ENCODE measurements at regions not wholly inside any gene's neighbourhood (a gene's known extent, or its start where the extent isn't known, plus 50 kb on each side); places are given as distances from the start of the nearest gene placed in this dataset.
A peak's percentile ranks its signal among the peaks of the same experiment; 100 is the strongest.

DNA sequence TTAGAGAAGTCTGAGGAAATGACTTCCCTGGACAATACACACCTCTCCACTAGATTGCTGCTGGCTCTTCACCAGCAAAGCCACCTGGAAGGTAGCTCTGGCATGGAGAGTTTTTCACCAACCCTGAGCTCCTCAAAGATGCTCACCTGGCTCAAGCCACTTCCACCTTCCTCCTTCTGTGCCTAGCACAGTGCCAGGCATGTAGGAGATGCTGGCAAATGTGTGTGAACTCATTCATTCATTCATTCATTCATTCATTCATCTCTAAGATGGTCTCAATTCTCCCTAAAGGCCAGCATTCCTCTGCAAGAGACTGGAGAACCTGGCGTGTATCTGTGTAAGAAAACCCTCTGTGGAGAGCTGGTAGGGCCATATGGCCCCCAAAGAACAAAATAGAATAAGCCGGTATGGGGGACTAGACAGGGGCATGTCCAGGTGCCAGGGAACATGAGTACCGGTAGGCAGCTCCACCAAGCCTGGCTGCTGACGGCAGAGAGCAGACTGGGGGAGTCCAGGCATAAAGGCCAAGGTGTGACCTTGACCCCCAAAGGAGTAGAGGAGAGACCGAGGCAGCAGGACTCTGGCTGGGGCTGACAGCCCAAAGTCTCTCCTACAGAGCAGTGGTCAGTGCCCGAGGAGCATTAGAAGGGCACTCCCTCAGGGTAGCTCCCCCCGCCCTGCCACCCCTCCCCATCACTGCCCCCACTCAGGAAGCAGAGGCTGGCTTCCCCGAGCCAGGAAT lies 132.2 kb upstream of the TNRC6C start:
- H3K36me3 ChIP-seq (ENCODE audit: control insufficient read depth in 2 of 2, insufficient read depth in 1 of 2, low read length in 2 of 2): no peaks in the 10 kb centered on the region
- H3K9me3 ChIP-seq (ENCODE audit: control insufficient read depth, insufficient read depth, low read depth, low read length): no peaks in the 10 kb centered on the region
- H3K27ac ChIP-seq (ENCODE audit: extremely low read depth, low read depth, low read length): no peak overlapping the region
- ChIA-PET POLR2A (no interaction called here), CTCF (interaction anchor here (0.6 to 1.4 kb wide), 2 partner anchors 187 to 258 kb away, joined by 3 read pairs; no protein-coding TSS in a partner anchor)
- H3K4me3 ChIP-seq (ENCODE audit: low read depth, low read length): no peak overlapping the region
- TF ChIP-seq, protein P1, sequence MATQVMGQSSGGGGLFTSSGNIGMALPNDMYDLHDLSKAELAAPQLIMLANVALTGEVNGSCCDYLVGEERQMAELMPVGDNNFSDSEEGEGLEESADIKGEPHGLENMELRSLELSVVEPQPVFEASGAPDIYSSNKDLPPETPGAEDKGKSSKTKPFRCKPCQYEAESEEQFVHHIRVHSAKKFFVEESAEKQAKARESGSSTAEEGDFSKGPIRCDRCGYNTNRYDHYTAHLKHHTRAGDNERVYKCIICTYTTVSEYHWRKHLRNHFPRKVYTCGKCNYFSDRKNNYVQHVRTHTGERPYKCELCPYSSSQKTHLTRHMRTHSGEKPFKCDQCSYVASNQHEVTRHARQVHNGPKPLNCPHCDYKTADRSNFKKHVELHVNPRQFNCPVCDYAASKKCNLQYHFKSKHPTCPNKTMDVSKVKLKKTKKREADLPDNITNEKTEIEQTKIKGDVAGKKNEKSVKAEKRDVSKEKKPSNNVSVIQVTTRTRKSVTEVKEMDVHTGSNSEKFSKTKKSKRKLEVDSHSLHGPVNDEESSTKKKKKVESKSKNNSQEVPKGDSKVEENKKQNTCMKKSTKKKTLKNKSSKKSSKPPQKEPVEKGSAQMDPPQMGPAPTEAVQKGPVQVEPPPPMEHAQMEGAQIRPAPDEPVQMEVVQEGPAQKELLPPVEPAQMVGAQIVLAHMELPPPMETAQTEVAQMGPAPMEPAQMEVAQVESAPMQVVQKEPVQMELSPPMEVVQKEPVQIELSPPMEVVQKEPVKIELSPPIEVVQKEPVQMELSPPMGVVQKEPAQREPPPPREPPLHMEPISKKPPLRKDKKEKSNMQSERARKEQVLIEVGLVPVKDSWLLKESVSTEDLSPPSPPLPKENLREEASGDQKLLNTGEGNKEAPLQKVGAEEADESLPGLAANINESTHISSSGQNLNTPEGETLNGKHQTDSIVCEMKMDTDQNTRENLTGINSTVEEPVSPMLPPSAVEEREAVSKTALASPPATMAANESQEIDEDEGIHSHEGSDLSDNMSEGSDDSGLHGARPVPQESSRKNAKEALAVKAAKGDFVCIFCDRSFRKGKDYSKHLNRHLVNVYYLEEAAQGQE (tag by site-specific recombination; IDR thresholded peaks at IDR 0.05): no peak
- TF ChIP-seq, protein P2, sequence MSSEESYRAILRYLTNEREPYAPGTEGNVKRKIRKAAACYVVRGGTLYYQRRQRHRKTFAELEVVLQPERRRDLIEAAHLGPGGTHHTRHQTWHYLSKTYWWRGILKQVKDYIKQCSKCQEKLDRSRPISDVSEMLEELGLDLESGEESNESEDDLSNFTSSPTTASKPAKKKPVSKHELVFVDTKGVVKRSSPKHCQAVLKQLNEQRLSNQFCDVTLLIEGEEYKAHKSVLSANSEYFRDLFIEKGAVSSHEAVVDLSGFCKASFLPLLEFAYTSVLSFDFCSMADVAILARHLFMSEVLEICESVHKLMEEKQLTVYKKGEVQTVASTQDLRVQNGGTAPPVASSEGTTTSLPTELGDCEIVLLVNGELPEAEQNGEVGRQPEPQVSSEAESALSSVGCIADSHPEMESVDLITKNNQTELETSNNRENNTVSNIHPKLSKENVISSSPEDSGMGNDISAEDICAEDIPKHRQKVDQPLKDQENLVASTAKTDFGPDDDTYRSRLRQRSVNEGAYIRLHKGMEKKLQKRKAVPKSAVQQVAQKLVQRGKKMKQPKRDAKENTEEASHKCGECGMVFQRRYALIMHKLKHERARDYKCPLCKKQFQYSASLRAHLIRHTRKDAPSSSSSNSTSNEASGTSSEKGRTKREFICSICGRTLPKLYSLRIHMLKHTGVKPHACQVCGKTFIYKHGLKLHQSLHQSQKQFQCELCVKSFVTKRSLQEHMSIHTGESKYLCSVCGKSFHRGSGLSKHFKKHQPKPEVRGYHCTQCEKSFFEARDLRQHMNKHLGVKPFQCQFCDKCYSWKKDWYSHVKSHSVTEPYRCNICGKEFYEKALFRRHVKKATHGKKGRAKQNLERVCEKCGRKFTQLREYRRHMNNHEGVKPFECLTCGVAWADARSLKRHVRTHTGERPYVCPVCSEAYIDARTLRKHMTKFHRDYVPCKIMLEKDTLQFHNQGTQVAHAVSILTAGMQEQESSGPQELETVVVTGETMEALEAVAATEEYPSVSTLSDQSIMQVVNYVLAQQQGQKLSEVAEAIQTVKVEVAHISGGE (tag by site-specific recombination; conservative IDR thresholded peaks at IDR 0.05; ENCODE audit: low read depth): no peak
- TF ChIP-seq ZNF24 (tag by site-specific recombination; IDR thresholded peaks at IDR 0.05) (0 out of 2 replicates have a peak, but pooled peaks have one; percentile 41), ZNF112 (tag by site-specific recombination; IDR thresholded peaks at IDR 0.05) (no peak)
- 0 out of 2 replicates have a peak, but pooled peaks cover 5% of the 10 kb centered on the region for H3K4me1 ChIP-seq (ENCODE audit: control insufficient read depth, insufficient read depth, low read length)

DNA sequence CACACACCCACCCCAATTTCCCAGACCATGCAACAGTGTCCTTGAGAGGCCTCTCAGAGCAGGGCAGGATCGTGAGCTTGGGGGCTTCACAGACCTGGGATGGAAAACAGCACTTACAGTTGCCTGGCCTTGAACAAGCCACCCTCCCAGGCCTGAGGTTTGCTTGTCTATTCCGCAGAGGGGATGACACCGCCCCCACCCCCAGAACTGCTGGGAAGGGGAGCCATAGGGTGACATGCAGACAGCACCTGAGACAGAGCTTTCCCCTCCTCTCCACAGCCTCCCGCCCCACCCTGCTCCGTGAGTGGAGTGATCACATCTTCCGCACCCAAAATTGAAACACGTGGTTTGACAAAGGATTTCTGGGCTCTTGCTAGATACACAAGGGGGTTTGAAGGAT lies 131.5 kb upstream of the TNRC6C start:
- no peaks in the 10 kb centered on the region for H3K36me3 ChIP-seq (ENCODE audit: control insufficient read depth in 2 of 2, insufficient read depth in 1 of 2, low read length in 2 of 2)
- H3K4me3 ChIP-seq (ENCODE audit: low read depth, low read length): no peak overlapping the region
- POLR2A ChIA-PET: interaction anchor here (1.6 kb wide), 1 partner anchor 131 kb away, joined by 4 read pairs; the partner anchor contains the start of gene TNRC6C
- CTCF ChIA-PET: interaction anchor here (0.6 kb wide), 1 partner anchor 89 kb away, joined by 8 read pairs; no protein-coding TSS in a partner anchor
- H3K4me1 ChIP-seq (ENCODE audit: control insufficient read depth, insufficient read depth, low read length): 0 out of 2 replicates have a peak, but pooled peaks cover 5% of the 10 kb centered on the region
- TF ChIP-seq, protein P3, sequence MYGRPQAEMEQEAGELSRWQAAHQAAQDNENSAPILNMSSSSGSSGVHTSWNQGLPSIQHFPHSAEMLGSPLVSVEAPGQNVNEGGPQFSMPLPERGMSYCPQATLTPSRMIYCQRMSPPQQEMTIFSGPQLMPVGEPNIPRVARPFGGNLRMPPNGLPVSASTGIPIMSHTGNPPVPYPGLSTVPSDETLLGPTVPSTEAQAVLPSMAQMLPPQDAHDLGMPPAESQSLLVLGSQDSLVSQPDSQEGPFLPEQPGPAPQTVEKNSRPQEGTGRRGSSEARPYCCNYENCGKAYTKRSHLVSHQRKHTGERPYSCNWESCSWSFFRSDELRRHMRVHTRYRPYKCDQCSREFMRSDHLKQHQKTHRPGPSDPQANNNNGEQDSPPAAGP (tag by site-specific recombination; IDR thresholded peaks at IDR 0.05): no peak
- no peak for TF ChIP-seq ZNF324 (tag by site-specific recombination; IDR thresholded peaks at IDR 0.05)
- no peak for TF ChIP-seq ZNF473 (tag by site-specific recombination; IDR thresholded peaks at IDR 0.05)
- TF ChIP-seq, protein P4, sequence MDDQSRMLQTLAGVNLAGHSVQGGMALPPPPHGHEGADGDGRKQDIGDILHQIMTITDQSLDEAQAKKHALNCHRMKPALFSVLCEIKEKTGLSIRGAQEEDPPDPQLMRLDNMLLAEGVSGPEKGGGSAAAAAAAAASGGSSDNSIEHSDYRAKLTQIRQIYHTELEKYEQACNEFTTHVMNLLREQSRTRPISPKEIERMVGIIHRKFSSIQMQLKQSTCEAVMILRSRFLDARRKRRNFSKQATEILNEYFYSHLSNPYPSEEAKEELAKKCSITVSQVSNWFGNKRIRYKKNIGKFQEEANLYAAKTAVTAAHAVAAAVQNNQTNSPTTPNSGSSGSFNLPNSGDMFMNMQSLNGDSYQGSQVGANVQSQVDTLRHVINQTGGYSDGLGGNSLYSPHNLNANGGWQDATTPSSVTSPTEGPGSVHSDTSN (CRISPR knock-in tag; IDR thresholded peaks at IDR 0.05): no peak
- TF ChIP-seq, protein P5, sequence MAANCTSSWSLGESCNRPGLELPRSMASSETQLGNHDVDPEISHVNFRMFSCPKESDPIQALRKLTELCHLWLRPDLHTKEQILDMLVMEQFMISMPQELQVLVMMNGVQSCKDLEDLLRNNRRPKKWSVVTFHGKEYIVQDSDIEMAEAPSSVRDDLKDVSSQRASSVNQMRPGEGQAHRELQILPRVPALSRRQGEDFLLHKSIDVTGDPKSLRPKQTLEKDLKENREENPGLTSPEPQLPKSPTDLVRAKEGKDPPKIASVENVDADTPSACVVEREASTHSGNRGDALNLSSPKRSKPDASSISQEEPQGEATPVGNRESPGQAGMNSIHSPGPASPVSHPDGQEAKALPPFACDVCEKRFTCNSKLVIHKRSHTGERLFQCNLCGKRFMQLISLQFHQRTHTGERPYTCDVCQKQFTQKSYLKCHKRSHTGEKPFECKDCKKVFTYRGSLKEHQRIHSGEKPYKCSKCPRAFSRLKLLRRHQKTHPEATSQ (tag by site-specific recombination; IDR thresholded peaks at IDR 0.05): no peak
- TF ChIP-seq ZNF202 (tag by site-specific recombination; IDR thresholded peaks at IDR 0.05; ENCODE audit: borderline replicate concordance): no peak
- no peak for TF ChIP-seq MEIS1 (CRISPR knock-in tag; IDR thresholded peaks at IDR 0.05; ENCODE audit: borderline replicate concordance)
- no peak for TF ChIP-seq SETDB1 (IDR thresholded peaks at IDR 0.05; ENCODE audit: insufficient read length, low read length)
- TF ChIP-seq ZNF510 (tag by site-specific recombination; IDR thresholded peaks at IDR 0.05; ENCODE audit: insufficient replicate concordance): no peak
- TF ChIP-seq ZNF791 (tag by site-specific recombination; IDR thresholded peaks at IDR 0.05): no peak
- TF ChIP-seq ZNF24 (tag by site-specific recombination; IDR thresholded peaks at IDR 0.05): no peak
- TF ChIP-seq, protein P6, sequence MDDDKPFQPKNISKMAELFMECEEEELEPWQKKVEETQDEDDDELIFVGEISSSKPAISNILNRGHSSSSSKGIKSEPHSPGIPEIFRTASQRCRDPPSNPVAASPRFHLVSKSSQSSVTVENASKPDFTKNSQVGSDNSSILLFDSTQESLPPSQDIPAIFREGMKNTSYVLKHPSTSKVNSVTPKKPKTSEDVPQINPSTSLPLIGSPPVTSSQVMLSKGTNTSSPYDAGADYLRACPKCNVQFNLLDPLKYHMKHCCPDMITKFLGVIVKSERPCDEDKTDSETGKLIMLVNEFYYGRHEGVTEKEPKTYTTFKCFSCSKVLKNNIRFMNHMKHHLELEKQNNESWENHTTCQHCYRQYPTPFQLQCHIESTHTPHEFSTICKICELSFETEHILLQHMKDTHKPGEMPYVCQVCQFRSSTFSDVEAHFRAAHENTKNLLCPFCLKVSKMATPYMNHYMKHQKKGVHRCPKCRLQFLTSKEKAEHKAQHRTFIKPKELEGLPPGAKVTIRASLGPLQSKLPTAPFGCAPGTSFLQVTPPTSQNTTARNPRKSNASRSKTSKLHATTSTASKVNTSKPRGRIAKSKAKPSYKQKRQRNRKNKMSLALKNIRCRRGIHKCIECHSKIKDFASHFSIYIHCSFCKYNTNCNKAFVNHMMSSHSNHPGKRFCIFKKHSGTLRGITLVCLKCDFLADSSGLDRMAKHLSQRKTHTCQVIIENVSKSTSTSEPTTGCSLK (tag by site-specific recombination; IDR thresholded peaks at IDR 0.05): no peak
- TF ChIP-seq, protein P7, sequence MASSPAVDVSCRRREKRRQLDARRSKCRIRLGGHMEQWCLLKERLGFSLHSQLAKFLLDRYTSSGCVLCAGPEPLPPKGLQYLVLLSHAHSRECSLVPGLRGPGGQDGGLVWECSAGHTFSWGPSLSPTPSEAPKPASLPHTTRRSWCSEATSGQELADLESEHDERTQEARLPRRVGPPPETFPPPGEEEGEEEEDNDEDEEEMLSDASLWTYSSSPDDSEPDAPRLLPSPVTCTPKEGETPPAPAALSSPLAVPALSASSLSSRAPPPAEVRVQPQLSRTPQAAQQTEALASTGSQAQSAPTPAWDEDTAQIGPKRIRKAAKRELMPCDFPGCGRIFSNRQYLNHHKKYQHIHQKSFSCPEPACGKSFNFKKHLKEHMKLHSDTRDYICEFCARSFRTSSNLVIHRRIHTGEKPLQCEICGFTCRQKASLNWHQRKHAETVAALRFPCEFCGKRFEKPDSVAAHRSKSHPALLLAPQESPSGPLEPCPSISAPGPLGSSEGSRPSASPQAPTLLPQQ (tag by site-specific recombination; IDR thresholded peaks at IDR 0.05): no peak
- no peak for TF ChIP-seq SP3 (tag by site-specific recombination; IDR thresholded peaks at IDR 0.05)
- no peaks in the 10 kb centered on the region for H3K9me3 ChIP-seq (ENCODE audit: control insufficient read depth, insufficient read depth, low read depth, low read length)
- H3K27ac ChIP-seq (ENCODE audit: extremely low read depth, low read depth, low read length): no peak overlapping the region
